GM23338 (cell line): ENCODE measurements at regions not wholly inside any gene's neighbourhood (a gene's known extent, or its start where the extent isn't known, plus 50 kb on each side); places are given as distances from the start of the nearest gene placed in this dataset.

Experiments
- EZH2 ChIP-seq: fragments of 200-600 bp; sonication (generic); IDR thresholded peaks from one replicate; pipeline ENCODE4 v1.8.0; 2017; ENCODE audit warnings: antibody characterized with exemption, mild to moderate bottlenecking, low read depth; ENCODE audit not compliant: unreplicated experiment
- EZH2phosphoT487 ChIP-seq: fragments of 200-600 bp; sonication (generic); IDR thresholded peaks from one replicate; pipeline ENCODE4 v1.8.1; 2018; ENCODE audit warnings: antibody characterized with exemption; ENCODE audit not compliant: unreplicated experiment
- POLR2AphosphoS5 ChIP-seq: IDR thresholded peaks from 2 replicates; pipeline ENCODE4 v1.6.1; 2016; ENCODE audit warnings: antibody characterized with exemption, low read depth
- ZNF331 ChIP-seq: fragments of 250-450 bp; sonication (Bioruptor Pico); IDR thresholded peaks from 2 replicates; pipeline ENCODE4 v1.5.0; 2020; ENCODE audit warnings: low read depth, mild to moderate bottlenecking, moderate library complexity
- TF ChIP-seq, protein P1 (sequence below), 2 experiments: fragments of 200-600 bp in 1 of 2; sonication (generic) in 1 of 2; conservative IDR thresholded peaks; 2 replicates each; pipeline versions ENCODE4 v1.5.1 to v1.6.1; 2016 to 2017; ENCODE audit warnings: antibody characterized with exemption in 2 of 2, low read depth in 2 of 2, mild to moderate bottlenecking in 2 of 2, moderate library complexity in 1 of 2

GRCh38 chr4:174119830-174120229, 163.6 kb downstream of the FBXO8 start:
- TF ChIP-seq, protein P1, sequence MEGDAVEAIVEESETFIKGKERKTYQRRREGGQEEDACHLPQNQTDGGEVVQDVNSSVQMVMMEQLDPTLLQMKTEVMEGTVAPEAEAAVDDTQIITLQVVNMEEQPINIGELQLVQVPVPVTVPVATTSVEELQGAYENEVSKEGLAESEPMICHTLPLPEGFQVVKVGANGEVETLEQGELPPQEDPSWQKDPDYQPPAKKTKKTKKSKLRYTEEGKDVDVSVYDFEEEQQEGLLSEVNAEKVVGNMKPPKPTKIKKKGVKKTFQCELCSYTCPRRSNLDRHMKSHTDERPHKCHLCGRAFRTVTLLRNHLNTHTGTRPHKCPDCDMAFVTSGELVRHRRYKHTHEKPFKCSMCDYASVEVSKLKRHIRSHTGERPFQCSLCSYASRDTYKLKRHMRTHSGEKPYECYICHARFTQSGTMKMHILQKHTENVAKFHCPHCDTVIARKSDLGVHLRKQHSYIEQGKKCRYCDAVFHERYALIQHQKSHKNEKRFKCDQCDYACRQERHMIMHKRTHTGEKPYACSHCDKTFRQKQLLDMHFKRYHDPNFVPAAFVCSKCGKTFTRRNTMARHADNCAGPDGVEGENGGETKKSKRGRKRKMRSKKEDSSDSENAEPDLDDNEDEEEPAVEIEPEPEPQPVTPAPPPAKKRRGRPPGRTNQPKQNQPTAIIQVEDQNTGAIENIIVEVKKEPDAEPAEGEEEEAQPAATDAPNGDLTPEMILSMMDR (conservative IDR thresholded peaks at IDR 0.05; ENCODE audit: low read depth in 2 of 2): no peak
- TF ChIP-seq POLR2AphosphoS5: no peak
- TF ChIP-seq ZNF331 (CRISPR knock-in tag): no peak
- no peak for TF ChIP-seq EZH2
- no peak for TF ChIP-seq EZH2phosphoT487
